Transverse colon (tissue), 4 donors: ENCODE measurements at regions not wholly inside any gene's neighbourhood (a gene's known extent, or its start where the extent isn't known, plus 50 kb on each side); places are given as distances from the start of the nearest gene placed in this dataset.

Source experiments
- EP300 ChIP-seq: sonication (generic); formaldehyde crosslinking; IDR thresholded peaks from one replicate; pipeline ENCODE4 v1.6.1; 2017; ENCODE audit warnings: antibody characterized with exemption, low read depth
- POLR2A ChIP-seq: fragments of 450-650 bp; IDR thresholded peaks from one replicate; pipeline ENCODE4 v1.6.1; 2016; ENCODE audit warnings: antibody characterized with exemption, mild to moderate bottlenecking, moderate library complexity
- POLR2AphosphoS5 ChIP-seq, 3 donors: sonication (generic); formaldehyde crosslinking; IDR thresholded peaks; one replicate each; pipeline ENCODE4 v1.6.1; 2016; ENCODE audit warnings: antibody characterized with exemption in 3 of 3
- TF ChIP-seq, protein P1 (sequence below), 5 experiments: fragments of 200-600 bp in 3 of 5; fragments of 450-650 bp in 2 of 5; sonication (generic) in 3 of 5; IDR thresholded peaks; 1 replicate in 2 of 5; 2 replicates in 3 of 5; pipeline ENCODE4 v1.5.1; 2016 to 2017; ENCODE audit warnings: antibody characterized with exemption in 5 of 5, inconsistent platforms in 3 of 5, mild to moderate bottlenecking in 2 of 5, moderate library complexity in 1 of 5

DNA sequence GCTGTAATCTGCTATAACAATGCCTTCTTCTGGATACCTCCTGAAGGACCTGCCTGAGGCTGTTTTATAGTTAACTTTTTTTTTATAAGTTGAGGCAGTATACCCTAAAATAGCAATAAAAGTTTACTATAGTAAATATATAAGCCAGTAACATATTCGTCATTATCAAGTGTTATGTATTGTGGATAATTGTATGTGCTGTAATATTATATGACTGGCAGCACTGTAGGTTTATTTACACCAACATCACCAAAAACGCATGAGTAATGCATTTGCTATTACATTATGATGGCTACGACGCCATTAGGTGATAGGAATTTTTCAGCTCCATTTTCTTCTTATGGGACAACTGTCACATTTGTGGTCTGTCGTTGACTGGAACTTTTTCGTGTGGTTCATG lies 237.2 kb upstream of the PITX2 start:
- TF ChIP-seq, protein P1, sequence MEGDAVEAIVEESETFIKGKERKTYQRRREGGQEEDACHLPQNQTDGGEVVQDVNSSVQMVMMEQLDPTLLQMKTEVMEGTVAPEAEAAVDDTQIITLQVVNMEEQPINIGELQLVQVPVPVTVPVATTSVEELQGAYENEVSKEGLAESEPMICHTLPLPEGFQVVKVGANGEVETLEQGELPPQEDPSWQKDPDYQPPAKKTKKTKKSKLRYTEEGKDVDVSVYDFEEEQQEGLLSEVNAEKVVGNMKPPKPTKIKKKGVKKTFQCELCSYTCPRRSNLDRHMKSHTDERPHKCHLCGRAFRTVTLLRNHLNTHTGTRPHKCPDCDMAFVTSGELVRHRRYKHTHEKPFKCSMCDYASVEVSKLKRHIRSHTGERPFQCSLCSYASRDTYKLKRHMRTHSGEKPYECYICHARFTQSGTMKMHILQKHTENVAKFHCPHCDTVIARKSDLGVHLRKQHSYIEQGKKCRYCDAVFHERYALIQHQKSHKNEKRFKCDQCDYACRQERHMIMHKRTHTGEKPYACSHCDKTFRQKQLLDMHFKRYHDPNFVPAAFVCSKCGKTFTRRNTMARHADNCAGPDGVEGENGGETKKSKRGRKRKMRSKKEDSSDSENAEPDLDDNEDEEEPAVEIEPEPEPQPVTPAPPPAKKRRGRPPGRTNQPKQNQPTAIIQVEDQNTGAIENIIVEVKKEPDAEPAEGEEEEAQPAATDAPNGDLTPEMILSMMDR (IDR thresholded peaks at IDR 0.05): no peak
- TF ChIP-seq POLR2A (no peak), EP300 (no peak), POLR2AphosphoS5 (IDR thresholded peaks at IDR 0.05) (peak in 1 of 3 donors; percentile 19)
